ENCODE measurements at regions not wholly inside any gene's neighbourhood (a gene's known extent, or its start where the extent isn't known, plus 50 kb on each side); places are given as distances from the start of the nearest gene placed in this dataset.

DNA sequence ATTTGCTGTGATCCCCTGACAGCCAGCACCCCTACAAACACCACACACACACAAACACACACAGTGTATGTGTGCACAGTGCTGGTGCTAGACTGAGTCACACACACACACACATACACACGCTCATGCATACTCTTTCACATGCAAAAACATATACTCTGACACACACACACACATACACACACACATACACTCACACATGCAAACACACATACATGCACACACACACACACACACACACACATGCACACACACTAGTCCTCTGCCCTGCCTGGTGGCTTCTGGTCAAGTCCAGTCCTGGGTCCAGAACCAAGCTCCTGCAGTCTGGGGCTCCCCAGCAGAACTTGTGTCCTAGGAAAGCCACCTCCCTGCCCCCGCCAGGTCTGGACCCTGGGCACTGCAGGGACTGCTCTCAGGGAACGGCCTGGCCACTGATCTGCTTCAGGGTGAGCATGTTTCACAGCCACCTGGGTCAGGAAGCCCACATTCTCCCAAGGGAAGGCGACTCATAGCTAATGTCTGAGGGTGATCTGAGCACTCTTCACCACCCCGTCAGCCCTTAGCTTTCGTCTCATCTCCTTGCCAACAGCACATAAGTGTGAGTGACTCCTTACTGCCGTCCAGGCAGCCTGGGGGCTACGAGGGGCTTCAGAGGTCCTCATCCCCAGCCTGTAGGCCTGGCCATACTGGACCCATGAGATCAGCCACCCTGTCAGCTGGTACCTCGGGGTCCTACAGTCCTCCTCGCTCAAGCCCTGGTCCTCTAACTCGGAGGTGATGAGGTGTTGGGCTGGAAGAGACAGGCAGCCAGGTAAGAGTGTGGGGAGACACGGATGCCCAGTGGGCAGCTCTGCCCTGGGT lies 88.1 kb downstream of the MCFD2 start:
- DNase-seq (ENCODE audit: extremely low spot score): no peak
- TF ChIP-seq, protein P1, sequence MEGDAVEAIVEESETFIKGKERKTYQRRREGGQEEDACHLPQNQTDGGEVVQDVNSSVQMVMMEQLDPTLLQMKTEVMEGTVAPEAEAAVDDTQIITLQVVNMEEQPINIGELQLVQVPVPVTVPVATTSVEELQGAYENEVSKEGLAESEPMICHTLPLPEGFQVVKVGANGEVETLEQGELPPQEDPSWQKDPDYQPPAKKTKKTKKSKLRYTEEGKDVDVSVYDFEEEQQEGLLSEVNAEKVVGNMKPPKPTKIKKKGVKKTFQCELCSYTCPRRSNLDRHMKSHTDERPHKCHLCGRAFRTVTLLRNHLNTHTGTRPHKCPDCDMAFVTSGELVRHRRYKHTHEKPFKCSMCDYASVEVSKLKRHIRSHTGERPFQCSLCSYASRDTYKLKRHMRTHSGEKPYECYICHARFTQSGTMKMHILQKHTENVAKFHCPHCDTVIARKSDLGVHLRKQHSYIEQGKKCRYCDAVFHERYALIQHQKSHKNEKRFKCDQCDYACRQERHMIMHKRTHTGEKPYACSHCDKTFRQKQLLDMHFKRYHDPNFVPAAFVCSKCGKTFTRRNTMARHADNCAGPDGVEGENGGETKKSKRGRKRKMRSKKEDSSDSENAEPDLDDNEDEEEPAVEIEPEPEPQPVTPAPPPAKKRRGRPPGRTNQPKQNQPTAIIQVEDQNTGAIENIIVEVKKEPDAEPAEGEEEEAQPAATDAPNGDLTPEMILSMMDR (IDR thresholded peaks at IDR 0.05; ENCODE audit: control extremely low read depth, extremely low read depth, low read depth, missing control alignments): no peak
- ChIA-PET POLR2A (no interaction called here), CTCF (no interaction called here)

DNA sequence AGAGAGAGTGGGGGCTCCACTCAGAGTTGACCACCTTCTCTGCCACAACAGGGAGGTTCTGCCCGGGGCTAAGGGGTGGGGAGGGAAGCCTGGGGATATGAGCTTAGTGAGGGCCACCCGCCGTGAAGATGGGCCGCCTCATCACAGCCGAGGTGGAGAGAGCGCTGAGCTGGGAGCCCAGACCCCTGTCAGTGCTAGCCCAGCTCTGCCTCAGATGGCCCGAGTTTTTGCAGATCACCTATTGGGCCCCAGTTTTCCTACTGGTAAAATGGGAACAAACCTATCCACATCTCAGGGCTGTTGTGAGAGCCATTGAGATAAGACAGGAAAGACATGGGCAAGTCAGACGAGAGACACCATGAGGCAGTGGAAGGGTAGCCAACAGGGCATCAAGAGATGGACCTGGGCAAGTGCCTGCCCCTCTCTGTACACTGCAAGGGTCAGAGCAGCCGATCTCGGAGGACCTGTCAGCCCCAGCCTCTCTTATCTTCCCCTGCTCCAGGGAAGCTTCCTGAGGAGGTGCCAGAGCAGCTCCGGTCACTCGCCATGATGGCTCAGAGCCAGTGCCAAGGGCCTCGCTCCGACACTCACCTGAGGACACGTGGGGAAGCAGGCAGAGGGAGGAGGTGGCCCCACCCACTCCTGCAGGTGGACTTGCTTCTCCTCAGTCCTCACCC lies 88.9 kb downstream of the MCFD2 start:
- DNase-seq (ENCODE audit: extremely low spot score): no peak
- TF ChIP-seq, protein P1 (IDR thresholded peaks at IDR 0.05; ENCODE audit: control extremely low read depth, extremely low read depth, low read depth, missing control alignments): no peak
- CTCF ChIA-PET: no interaction called here
- POLR2A ChIA-PET: no interaction called here

- no peak for DNase-seq (ENCODE audit: extremely low spot score)
- POLR2A ChIA-PET: no interaction called here
- CTCF ChIA-PET: no interaction called here
- TF ChIP-seq, protein P1 (IDR thresholded peaks at IDR 0.05; ENCODE audit: control extremely low read depth, extremely low read depth, low read depth, missing control alignments): no peak
Measured at GRCh38 chr2:46825939-46826568, 89.6 kb downstream of the MCFD2 start.

GRCh38 chr2:46825231-46825938 lies 90.2 kb downstream of the MCFD2 start:
- ChIA-PET CTCF (interaction anchor here (1.2 kb wide), 1 partner anchor 14 kb away, joined by 3 read pairs; no protein-coding TSS in a partner anchor), POLR2A (no interaction called here)
- no peak for DNase-seq (ENCODE audit: extremely low spot score)
- TF ChIP-seq, protein P1 (IDR thresholded peaks at IDR 0.05; ENCODE audit: control extremely low read depth, extremely low read depth, low read depth, missing control alignments): no peak

- CTCF ChIA-PET: interaction anchor here (1.2 kb wide), 1 partner anchor 15 kb away, joined by 3 read pairs; no protein-coding TSS in a partner anchor
- POLR2A ChIA-PET: no interaction called here
- DNase-seq (ENCODE audit: extremely low spot score): no peak
- TF ChIP-seq, protein P1 (IDR thresholded peaks at IDR 0.05; ENCODE audit: control extremely low read depth, extremely low read depth, low read depth, missing control alignments): no peak
Measured at GRCh38 chr2:46824611-46825010, 91.0 kb downstream of the MCFD2 start.

GRCh38 chr2:46821600-46821999 lies 94.0 kb downstream of the MCFD2 start:
- TF ChIP-seq, protein P1 (IDR thresholded peaks at IDR 0.05; ENCODE audit: control extremely low read depth, extremely low read depth, low read depth, missing control alignments): no peak
- ChIA-PET POLR2A (no interaction called here), CTCF (interaction anchor here (1.9 kb wide), 1 partner anchor 12 kb away, joined by 8 read pairs; no protein-coding TSS in a partner anchor)
- DNase-seq (ENCODE audit: extremely low spot score): no peak
